SK-N-MC (cell line): ENCODE measurements at regions not wholly inside any gene's neighbourhood (a gene's known extent, or its start where the extent isn't known, plus 50 kb on each side); places are given as distances from the start of the nearest gene placed in this dataset.

Experiments
- EZH2 ChIP-seq: fragments of 200-600 bp; sonication (generic); IDR thresholded peaks from one replicate; pipeline ENCODE4 v1.6.1; 2017; ENCODE audit warnings: antibody characterized with exemption
- FOXP2 ChIP-seq: optimal IDR thresholded peaks from 2 replicates; pipeline ENCODE3; 2011; ENCODE audit warnings: mild to moderate bottlenecking, moderate library complexity; ENCODE audit not compliant: insufficient read depth; ENCODE audit errors: extremely low read length, control extremely low read depth
- POLR2AphosphoS5 ChIP-seq: IDR thresholded peaks from 2 replicates; pipeline ENCODE4 v1.6.1; 2012; ENCODE audit warnings: mild to moderate bottlenecking, low read depth, low read length, borderline replicate concordance

GRCh38 chr4:57351731-57352130 is 241.5 kb upstream of the IGFBP7 start:
- TF ChIP-seq POLR2AphosphoS5 = no peak
- TF ChIP-seq EZH2 = no peak
- no peak for TF ChIP-seq FOXP2
